Stimulated activated naive CD8-positive, alpha-beta T cell treated with anti-CD3 and anti-CD28 coated beads, Interleukin-15, Interleukin-2, amounts not matched to agents 100 ng/mL and 50 ng/mL, for 24 hours (primary cell): ENCODE measurements at regions not wholly inside any gene's neighbourhood (a gene's known extent, or its start where the extent isn't known, plus 50 kb on each side); places are given as distances from the start of the nearest gene placed in this dataset.
"Not testable (repeated sequence)": the region's sequence is repeated elsewhere in the genome, so short reads cannot be mapped to it uniquely, and the experiment has no call there.

Experiments
- H3K27ac Mint-ChIP-seq: one replicate; pipeline ENCODE4 v1.8.0; 2021; ENCODE audit warnings: mild to moderate bottlenecking, mixed read lengths
- H3K27me3 Mint-ChIP-seq: one replicate; pipeline ENCODE4 v1.8.0; 2021; ENCODE audit warnings: mixed read lengths
- H3K36me3 Mint-ChIP-seq: one replicate; pipeline ENCODE4 v1.8.0; 2021; ENCODE audit warnings: low read depth, mixed read lengths
- H3K4me1 Mint-ChIP-seq: one replicate; pipeline ENCODE4 v1.8.0; 2021; ENCODE audit warnings: low read depth, mixed read lengths
- H3K4me3 Mint-ChIP-seq: one replicate; pipeline ENCODE4 v1.8.0; 2021; ENCODE audit warnings: mild to moderate bottlenecking, mixed read lengths
- H3K9me3 Mint-ChIP-seq: one replicate; pipeline ENCODE4 v1.8.0; 2021; ENCODE audit warnings: mixed read lengths

DNA sequence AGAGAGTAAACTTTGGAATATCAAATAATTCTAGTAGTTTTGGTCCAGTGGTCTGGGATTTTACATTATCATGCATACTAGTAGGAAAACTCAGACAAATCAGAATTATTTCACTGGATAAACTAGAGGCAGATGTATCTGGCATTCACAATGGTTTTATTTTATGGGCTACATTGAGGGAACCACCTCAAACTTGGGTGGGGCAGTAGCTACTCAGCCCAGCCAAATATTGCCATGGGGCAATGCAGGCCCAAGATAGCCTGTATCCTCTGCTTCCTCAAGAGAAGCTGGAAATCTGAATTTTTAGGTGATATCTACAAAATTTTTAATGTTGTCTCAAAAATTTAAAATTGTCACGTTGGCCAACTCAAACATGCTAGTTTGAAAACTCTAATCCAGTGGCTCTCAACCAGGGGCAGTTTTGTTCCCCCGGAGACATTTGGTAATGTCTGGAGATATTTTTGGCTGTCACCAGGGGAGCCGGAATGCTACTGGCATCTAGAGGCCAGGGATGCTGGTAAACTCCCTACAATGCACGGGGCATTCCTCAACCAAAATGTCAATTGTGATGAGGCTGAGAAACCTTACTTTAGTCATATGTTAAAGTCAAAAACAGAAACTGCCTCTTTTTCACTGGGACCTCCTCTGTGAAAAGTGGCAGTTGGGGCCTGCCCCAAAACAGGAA, 172.8 kb upstream of the SPRED2 start:
- Mint-ChIP-seq H3K36me3 (no peaks in the 10 kb centered on the region), H3K27me3 (no peaks in the 10 kb centered on the region), H3K9me3 (no peaks in the 10 kb centered on the region), H3K4me1 (peaks cover 28% of the 10 kb centered on the region), H3K4me3 (no peak overlapping the region), H3K27ac (peak overlapping the region; percentile 10)

- H3K27ac Mint-ChIP-seq: no peak overlapping the region
- H3K27me3 Mint-ChIP-seq: no peaks in the 10 kb centered on the region
- no peaks in the 10 kb centered on the region for H3K36me3 Mint-ChIP-seq
- no peak overlapping the region for H3K4me3 Mint-ChIP-seq
- H3K4me1 Mint-ChIP-seq: peaks cover 28% of the 10 kb centered on the region
- no peaks in the 10 kb centered on the region for H3K9me3 Mint-ChIP-seq
Observed at GRCh38 chr2:65604246-65604645, 171.8 kb upstream of the SPRED2 start.

DNA sequence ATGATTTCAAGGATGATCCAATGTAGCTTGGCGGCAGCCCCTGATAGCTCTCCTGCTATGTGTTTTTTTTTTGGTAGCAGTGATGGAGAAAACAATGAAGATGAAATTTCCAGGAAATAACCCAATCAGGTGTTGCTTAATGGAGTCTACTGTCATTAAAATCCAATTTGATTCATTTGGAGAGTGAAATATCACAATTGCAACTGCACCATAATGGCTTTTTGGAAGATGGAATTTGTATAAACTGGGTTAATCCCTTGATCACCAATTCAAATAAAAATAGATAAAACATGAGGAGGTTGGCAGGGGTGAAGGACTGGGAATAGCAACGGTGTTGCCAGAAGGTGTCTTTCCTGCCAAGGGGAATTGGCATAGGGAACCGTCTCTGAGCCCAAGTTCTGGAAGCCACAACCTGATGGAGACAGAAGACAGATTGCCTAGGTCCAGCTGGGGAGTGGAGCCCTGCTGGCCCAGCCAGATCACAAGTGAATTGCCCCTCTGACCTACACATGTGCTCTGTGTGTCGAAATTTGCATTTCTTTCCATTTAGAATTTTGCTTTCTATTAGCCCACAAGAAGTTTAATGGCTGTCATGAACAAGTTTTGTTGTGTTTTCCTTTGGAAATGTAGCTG, 170.3 kb upstream of the SPRED2 start:
- peaks cover 28% of the 10 kb centered on the region for H3K4me1 Mint-ChIP-seq
- H3K27me3 Mint-ChIP-seq: no peaks in the 10 kb centered on the region
- H3K36me3 Mint-ChIP-seq: no peaks in the 10 kb centered on the region
- H3K9me3 Mint-ChIP-seq: no peaks in the 10 kb centered on the region
- H3K27ac Mint-ChIP-seq: no peak overlapping the region
- H3K4me3 Mint-ChIP-seq: no peak overlapping the region

DNA sequence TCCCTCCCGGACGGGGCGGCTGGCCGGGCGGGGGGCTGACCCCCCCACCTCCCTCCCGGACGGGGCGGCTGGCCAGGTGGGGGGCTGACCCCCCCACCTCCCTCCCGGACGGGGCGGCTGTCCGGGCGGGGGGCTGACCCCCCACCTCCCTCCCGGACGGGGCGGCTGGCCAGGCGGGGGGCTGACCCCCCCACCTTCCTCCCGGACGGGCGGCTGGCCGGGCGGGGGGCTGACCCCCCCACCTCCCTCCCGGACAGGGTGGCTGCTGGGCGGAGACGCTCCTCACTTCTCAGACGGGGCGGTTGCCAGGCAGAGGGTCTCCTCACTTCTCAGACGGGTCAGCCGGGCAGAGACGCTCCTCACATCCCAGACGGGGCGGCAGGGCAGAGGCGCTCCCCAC, 168.5 kb upstream of the SPRED2 start:
- H3K9me3 Mint-ChIP-seq, H3K36me3 Mint-ChIP-seq, H3K27me3 Mint-ChIP-seq, H3K4me3 Mint-ChIP-seq, H3K27ac Mint-ChIP-seq: not testable (repeated sequence)
- H3K4me1 Mint-ChIP-seq: peaks cover 19% of the 10 kb centered on the region

GRCh38 chr2:65600351-65600750, 168.0 kb upstream of the SPRED2 start:
- not testable (repeated sequence) for H3K27ac Mint-ChIP-seq, H3K27me3 Mint-ChIP-seq, H3K9me3 Mint-ChIP-seq, H3K4me3 Mint-ChIP-seq, H3K36me3 Mint-ChIP-seq
- peaks cover 14% of the 10 kb centered on the region for H3K4me1 Mint-ChIP-seq

GRCh38 chr2:65599693-65600092, 167.3 kb upstream of the SPRED2 start:
- H3K4me3 Mint-ChIP-seq: no peak overlapping the region
- peaks cover 7% of the 10 kb centered on the region for H3K4me1 Mint-ChIP-seq
- H3K27ac Mint-ChIP-seq: no peak overlapping the region
- H3K36me3 Mint-ChIP-seq: no peaks in the 10 kb centered on the region
- H3K9me3 Mint-ChIP-seq: no peaks in the 10 kb centered on the region
- H3K27me3 Mint-ChIP-seq: peaks cover 3% of the 10 kb centered on the region

GRCh38 chr2:65598996-65599395, 166.6 kb upstream of the SPRED2 start:
- H3K36me3 Mint-ChIP-seq: no peaks in the 10 kb centered on the region
- H3K4me1 Mint-ChIP-seq: peaks cover under 1% of the 10 kb centered on the region
- H3K27me3 Mint-ChIP-seq: peaks cover 3% of the 10 kb centered on the region
- H3K27ac Mint-ChIP-seq: no peak overlapping the region
- H3K4me3 Mint-ChIP-seq: no peak overlapping the region
- H3K9me3 Mint-ChIP-seq: no peaks in the 10 kb centered on the region

DNA sequence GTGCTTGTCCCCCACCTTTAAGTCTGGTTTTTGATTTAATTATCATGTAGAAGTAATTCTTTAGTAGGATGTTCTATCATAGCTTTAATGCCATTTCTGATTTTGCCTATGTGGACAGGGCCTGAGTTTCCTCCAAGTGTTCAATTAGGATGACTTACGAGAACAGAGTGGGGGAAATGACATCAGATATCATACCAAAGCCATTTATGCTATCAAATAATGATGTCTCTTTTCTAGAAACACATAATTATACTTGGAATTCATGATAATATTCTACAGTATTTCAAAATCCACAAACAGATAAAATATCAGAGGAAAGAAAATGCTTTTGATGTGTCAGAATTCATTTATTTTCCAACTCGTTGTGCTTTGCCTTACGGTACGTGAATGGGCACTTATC, 165.9 kb upstream of the SPRED2 start:
- no peak overlapping the region for H3K27ac Mint-ChIP-seq
- H3K9me3 Mint-ChIP-seq: no peaks in the 10 kb centered on the region
- H3K36me3 Mint-ChIP-seq: no peaks in the 10 kb centered on the region
- peaks cover 3% of the 10 kb centered on the region for H3K27me3 Mint-ChIP-seq
- no peak overlapping the region for H3K4me3 Mint-ChIP-seq
- no peaks in the 10 kb centered on the region for H3K4me1 Mint-ChIP-seq

- Mint-ChIP-seq H3K36me3 (no peaks in the 10 kb centered on the region), H3K4me3 (no peak overlapping the region), H3K4me1 (no peaks in the 10 kb centered on the region), H3K9me3 (no peaks in the 10 kb centered on the region), H3K27me3 (peaks cover 7% of the 10 kb centered on the region), H3K27ac (no peak overlapping the region)
Observed at GRCh38 chr2:65595630-65596029, 163.2 kb upstream of the SPRED2 start.

GRCh38 chr2:65594150-65594549, 161.8 kb upstream of the SPRED2 start:
- Mint-ChIP-seq H3K27ac (no peak overlapping the region), H3K4me3 (no peak overlapping the region), H3K9me3 (no peaks in the 10 kb centered on the region), H3K36me3 (no peaks in the 10 kb centered on the region), H3K4me1 (no peaks in the 10 kb centered on the region), H3K27me3 (peaks cover 13% of the 10 kb centered on the region)

- no peaks in the 10 kb centered on the region for H3K9me3 Mint-ChIP-seq
- H3K27ac Mint-ChIP-seq: no peak overlapping the region
- no peaks in the 10 kb centered on the region for H3K36me3 Mint-ChIP-seq
- H3K4me3 Mint-ChIP-seq: no peak overlapping the region
- peaks cover 10% of the 10 kb centered on the region for H3K27me3 Mint-ChIP-seq
- no peaks in the 10 kb centered on the region for H3K4me1 Mint-ChIP-seq
Observed at GRCh38 chr2:65589667-65590066, 157.3 kb upstream of the SPRED2 start.

DNA sequence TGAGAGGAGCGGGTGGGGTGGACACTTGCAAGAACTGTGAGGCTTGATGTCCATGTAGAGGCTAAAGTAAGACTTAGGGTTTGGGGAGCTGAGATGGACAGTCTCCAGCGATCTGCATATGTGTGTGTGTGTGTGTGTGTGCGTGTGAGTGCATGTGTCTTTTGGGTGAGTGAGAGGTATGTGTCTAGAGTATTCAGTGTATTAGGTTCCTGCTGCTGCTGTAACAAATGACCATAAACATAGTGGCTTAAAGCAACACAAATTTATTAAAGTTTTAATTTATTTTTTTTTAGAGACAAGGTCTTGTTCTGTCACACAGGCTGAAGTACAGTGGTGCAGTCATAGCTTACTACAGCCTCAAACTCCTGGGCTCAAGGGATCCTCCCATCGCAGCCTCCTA, 155.4 kb upstream of the SPRED2 start:
- no peak overlapping the region for H3K27ac Mint-ChIP-seq
- peaks cover 10% of the 10 kb centered on the region for H3K27me3 Mint-ChIP-seq
- H3K9me3 Mint-ChIP-seq: no peaks in the 10 kb centered on the region
- no peaks in the 10 kb centered on the region for H3K4me1 Mint-ChIP-seq
- no peak overlapping the region for H3K4me3 Mint-ChIP-seq
- H3K36me3 Mint-ChIP-seq: no peaks in the 10 kb centered on the region

- H3K27me3 Mint-ChIP-seq: peaks cover 13% of the 10 kb centered on the region
- no peak overlapping the region for H3K27ac Mint-ChIP-seq
- no peaks in the 10 kb centered on the region for H3K36me3 Mint-ChIP-seq
- no peaks in the 10 kb centered on the region for H3K9me3 Mint-ChIP-seq
- H3K4me3 Mint-ChIP-seq: no peak overlapping the region
- no peaks in the 10 kb centered on the region for H3K4me1 Mint-ChIP-seq
Observed at GRCh38 chr2:65586516-65586915, 154.1 kb upstream of the SPRED2 start.

DNA sequence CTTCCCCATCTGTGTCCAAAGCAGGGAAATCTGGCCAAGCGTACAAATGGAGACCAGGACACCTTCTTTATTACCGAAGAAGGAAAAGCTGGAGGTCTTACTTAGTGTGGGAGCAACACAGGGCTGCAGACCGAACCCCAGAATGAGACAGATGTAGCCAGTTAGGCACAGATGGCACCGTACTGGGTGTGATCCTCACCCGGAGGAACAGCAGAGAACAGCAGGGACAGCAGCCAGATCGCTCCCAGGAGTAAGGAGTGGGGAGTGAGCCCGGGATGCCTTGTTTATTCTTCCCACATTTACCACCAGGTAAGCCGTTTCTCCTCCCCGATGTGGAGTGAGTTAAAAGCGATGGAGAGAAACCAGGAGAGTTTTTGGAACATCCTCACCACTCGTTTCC, 150.7 kb upstream of the SPRED2 start:
- H3K36me3 Mint-ChIP-seq: no peaks in the 10 kb centered on the region
- H3K27me3 Mint-ChIP-seq: peaks cover 10% of the 10 kb centered on the region
- H3K9me3 Mint-ChIP-seq: no peaks in the 10 kb centered on the region
- H3K27ac Mint-ChIP-seq: no peak overlapping the region
- H3K4me3 Mint-ChIP-seq: no peak overlapping the region
- H3K4me1 Mint-ChIP-seq: no peaks in the 10 kb centered on the region

DNA sequence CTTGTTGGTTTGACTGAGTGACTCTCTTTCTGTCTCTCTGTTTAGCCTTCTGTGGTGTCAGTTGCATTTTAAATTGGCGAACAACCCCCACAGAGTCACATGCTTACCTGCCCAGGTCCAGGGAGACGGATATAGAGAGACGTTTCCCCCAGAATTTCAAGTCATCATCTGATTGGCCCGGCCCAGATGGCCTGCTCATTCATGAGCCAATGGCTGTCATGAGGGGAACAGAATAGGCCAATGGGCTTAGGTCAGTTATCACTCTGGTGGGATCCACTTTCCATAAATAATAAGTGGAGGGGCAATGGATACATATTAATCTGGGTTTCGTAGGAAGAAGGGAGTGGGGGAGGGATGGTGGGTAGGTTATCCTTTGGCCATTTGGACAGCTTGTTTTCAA, 150.0 kb upstream of the SPRED2 start:
- no peak overlapping the region for H3K27ac Mint-ChIP-seq
- H3K36me3 Mint-ChIP-seq: no peaks in the 10 kb centered on the region
- H3K4me3 Mint-ChIP-seq: no peak overlapping the region
- no peaks in the 10 kb centered on the region for H3K9me3 Mint-ChIP-seq
- H3K4me1 Mint-ChIP-seq: no peaks in the 10 kb centered on the region
- H3K27me3 Mint-ChIP-seq: peaks cover 10% of the 10 kb centered on the region

- H3K27me3 Mint-ChIP-seq: peaks cover 10% of the 10 kb centered on the region
- no peak overlapping the region for H3K27ac Mint-ChIP-seq
- no peak overlapping the region for H3K4me3 Mint-ChIP-seq
- H3K4me1 Mint-ChIP-seq: no peaks in the 10 kb centered on the region
- no peaks in the 10 kb centered on the region for H3K36me3 Mint-ChIP-seq
- H3K9me3 Mint-ChIP-seq: no peaks in the 10 kb centered on the region
Observed at GRCh38 chr2:65580824-65581223, 148.4 kb upstream of the SPRED2 start.
